GM21381 (cell line): ENCODE measurements at regions not wholly inside any gene's neighbourhood (a gene's known extent, or its start where the extent isn't known, plus 50 kb on each side); places are given as distances from the start of the nearest gene placed in this dataset.
"Not testable (repeated sequence)": the region's sequence is repeated elsewhere in the genome, so short reads cannot be mapped to it uniquely, and the experiment has no call there.

ENCODE experiments used
- ATAC-seq: cut with Tn5 transposase; IDR thresholded peaks from one replicate; pipeline ENCODE4 v1.9.1; 2021; ENCODE audit warnings: mild to moderate bottlenecking, moderate library complexity; ENCODE audit not compliant: unreplicated experiment

- ATAC-seq, result no peak
Measured at GRCh38 chr5:135160036-135160675, 126.1 kb upstream of the PITX1 start.

GRCh38 chr5:135159626-135160025, 125.6 kb upstream of the PITX1 start:
- no peak for ATAC-seq

GRCh38 chr5:135158982-135159381, 125.0 kb upstream of the PITX1 start:
- no peak for ATAC-seq

GRCh38 chr5:135158314-135158697, 124.3 kb upstream of the PITX1 start:
- ATAC-seq, result no peak

GRCh38 chr5:135157421-135158313, 123.6 kb upstream of the PITX1 start:
- ATAC-seq, result no peak

- no peak for ATAC-seq
Measured at GRCh38 chr5:135156715-135157404, 122.8 kb upstream of the PITX1 start.

- no peak for ATAC-seq
Measured at GRCh38 chr5:135156337-135156714, 122.3 kb upstream of the PITX1 start.

- no peak for ATAC-seq
Measured at GRCh38 chr5:135155616-135156214, 121.7 kb upstream of the PITX1 start.

GRCh38 chr5:135154961-135155360, 120.9 kb upstream of the PITX1 start:
- no peak for ATAC-seq

- no peak for ATAC-seq
Measured at GRCh38 chr5:135154197-135154596, 120.2 kb upstream of the PITX1 start.

GRCh38 chr5:135153661-135154060, 119.6 kb upstream of the PITX1 start:
- no peak for ATAC-seq

- ATAC-seq, result no peak
Measured at GRCh38 chr5:135153259-135153658, 119.2 kb upstream of the PITX1 start.

GRCh38 chr5:135151660-135152059, 117.6 kb upstream of the PITX1 start:
- ATAC-seq, result not testable (repeated sequence)

GRCh38 chr5:135151256-135151655, 117.2 kb upstream of the PITX1 start:
- no peak for ATAC-seq

GRCh38 chr5:135150767-135151166, 116.7 kb upstream of the PITX1 start:
- ATAC-seq, result no peak

GRCh38 chr5:135149956-135150723, 116.1 kb upstream of the PITX1 start:
- no peak for ATAC-seq

- ATAC-seq, result no peak
Measured at GRCh38 chr5:135149229-135149955, 115.4 kb upstream of the PITX1 start.

GRCh38 chr5:135147294-135148090, 113.5 kb upstream of the PITX1 start:
- ATAC-seq, result no peak

GRCh38 chr5:135145985-135146384, 112.0 kb upstream of the PITX1 start:
- ATAC-seq, result no peak
